NCI-H2227 (cell line): ENCODE measurements at regions not wholly inside any gene's neighbourhood (a gene's known extent, or its start where the extent isn't known, plus 50 kb on each side); places are given as distances from the start of the nearest gene placed in this dataset.

Source experiments
- DNase-seq: peaks from one replicate; lab custom pipeline; 2025; ENCODE audit not compliant: unreplicated experiment; lab: John Stamatoyannopoulos, UW

GRCh38 chr6:95352064-95352795 is 225.1 kb upstream of the MANEA start:
- DNase-seq: no peak

GRCh38 chr6:95354551-95354950 is 222.8 kb upstream of the MANEA start:
- no peak for DNase-seq

DNA sequence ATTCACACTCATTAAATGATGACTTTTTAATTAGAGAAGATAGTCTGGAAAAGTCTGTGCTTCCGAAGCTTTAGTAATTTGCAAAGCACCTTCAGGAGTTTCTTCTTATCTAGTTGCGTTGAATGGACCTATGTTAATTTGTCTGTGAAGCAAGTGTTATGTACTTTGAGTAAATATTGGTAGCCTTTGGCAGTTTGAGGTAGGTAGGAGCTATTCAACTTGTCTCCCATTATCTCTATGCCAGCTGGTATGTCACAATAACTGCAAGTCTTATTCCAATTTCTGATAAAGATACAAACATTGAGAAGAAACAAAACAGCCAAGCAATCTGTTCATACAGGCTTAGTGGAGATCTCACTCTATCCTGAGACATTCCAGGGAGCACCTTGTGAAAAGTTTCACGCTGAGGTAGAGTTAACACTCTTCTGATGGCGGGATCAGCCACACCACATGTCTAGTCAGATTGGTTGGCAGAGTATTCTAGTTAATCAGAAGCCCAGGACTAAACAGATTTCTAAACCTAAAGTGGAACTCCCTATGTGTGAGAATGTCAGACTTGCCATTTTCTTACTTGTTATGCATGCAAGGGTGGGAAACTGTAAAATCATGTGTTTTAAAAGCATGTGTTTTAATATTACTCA is 219.8 kb upstream of the MANEA start:
- no peak for DNase-seq

DNA sequence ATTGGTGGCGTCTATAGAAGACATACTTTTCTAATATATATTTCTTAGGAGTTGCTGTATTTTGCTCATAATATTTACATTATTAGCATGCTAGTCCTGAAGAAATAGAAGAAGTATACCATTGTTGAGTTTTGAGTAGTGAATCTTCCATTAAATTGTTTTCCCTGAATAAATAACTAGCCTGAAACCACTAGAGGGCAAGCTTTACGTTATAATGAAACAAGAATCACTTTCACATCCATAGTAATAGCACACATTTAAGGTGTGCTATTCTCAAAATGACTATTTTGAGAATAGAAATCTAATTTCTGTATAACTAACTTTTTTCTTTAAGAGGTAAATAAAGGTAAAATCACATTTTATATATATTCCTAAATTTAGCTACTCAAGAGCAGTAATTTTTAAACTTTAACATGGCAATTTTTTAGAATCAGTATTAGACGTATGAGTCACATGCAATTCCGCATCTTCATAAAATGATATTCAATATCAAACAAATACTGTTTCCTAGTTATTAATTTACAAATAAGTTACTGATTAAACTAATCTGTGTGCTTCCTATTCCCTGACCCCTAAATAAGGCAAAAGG is 213.2 kb upstream of the MANEA start:
- DNase-seq: peak; percentile 27

DNA sequence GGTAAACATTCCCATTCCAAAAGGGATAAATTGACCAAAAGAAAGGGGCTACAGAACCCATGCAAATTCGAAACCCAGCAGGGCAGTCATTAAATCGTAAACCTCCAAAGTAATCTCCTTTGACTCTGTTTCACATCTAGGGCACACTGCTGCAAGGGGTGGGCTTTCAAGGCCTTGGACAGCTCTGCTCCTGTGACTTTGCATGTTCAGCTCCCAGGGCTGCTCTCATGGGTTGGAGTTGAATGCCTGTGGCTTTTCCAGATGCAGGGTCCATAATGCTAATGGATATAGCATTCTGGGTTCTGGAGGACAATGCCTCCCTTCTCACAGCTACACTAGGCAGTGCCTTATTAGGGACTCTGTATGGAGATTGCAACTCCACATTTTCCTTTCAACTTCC is 211.9 kb upstream of the MANEA start:
- DNase-seq: no peak

GRCh38 chr6:95366414-95366813 is 210.9 kb upstream of the MANEA start:
- no peak for DNase-seq

GRCh38 chr6:95383878-95384277 is 193.5 kb upstream of the MANEA start:
- DNase-seq: no peak

- DNase-seq: no peak
These were observed 192.3 kb upstream of the MANEA start for GRCh38 chr6:95384988-95385387.

- no peak for DNase-seq
These were observed 189.5 kb upstream of the MANEA start for GRCh38 chr6:95387845-95388244.

DNA sequence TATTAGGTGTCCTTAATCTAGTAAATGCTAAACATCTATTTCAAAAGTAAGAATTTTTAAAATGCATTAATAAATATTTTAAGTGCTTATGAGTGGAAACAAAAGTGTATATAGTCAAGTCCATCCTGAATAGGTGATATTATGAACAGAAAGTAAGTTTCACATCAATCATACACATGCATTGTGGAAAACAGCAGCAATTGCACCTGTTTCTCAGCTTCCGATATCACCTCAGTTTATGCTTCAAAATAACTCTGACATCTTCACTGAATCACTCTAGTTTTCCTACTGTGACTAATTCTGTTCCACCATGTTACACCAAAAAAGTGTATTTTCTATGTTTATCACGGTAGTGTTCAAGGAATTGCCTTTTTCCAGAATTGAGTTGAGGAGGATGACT is 172.6 kb upstream of the MANEA start:
- no peak for DNase-seq

- DNase-seq: no peak
These were observed 169.2 kb upstream of the MANEA start for GRCh38 chr6:95408111-95408510.

DNA sequence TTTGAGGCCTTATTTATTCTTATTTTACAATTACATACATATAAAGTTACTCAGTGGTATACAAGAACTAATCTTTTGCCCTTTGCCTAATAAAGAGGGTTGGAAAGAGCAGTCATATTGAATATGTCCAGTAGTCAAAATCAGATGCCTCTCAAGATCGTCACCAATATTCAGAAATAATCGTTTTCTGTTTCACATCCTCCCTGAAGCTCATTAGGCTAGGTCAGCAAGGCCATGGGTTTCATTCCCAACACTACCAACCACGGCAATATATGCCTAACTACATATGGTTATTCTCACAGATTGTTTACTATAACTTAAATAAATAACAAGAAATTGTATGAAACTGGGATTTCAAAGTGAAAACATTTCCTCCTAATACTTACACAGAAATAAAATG is 167.2 kb upstream of the MANEA start:
- DNase-seq: no peak

- no peak for DNase-seq
These were observed 163.5 kb upstream of the MANEA start for GRCh38 chr6:95413789-95414188.

DNA sequence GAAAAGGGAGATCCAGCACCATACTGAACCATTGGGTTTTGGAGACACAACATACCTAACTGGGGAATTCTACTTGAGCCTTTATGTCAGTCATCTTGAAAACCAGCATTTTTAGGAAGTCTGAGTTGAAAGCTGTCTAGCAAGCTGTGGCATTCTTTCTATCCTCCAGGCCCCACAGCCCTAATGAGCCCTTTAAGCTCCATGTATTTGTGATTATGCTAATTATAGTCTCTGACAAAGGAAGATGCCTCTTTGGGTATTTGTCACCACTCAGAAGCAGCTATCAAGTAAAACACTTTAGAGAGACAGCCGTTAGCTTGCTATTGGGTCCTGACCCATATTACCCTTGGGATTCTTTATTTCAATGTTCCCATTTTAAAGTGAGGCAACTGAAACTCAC is 159.5 kb upstream of the MANEA start:
- DNase-seq: peak; percentile 9

DNA sequence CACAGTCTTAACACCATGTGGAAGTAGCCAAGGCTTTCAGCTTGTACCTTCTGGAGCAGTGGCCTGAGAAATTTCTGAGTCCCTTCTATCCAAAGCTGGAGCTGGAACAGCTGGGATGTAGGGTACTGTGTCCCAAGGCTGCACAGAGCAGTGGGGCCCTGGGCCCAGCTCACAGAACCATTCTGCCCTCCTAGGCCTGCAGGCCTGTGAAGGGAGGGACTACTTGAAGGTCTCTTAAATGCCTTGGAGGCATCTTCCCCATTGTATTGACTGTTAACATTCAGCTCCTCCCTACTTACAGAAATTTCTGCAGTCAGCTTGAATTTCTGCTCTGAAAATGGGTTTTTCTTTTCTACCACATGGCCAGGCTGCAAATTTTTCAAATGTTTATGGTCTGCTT is 156.5 kb upstream of the MANEA start:
- DNase-seq: no peak

- no peak for DNase-seq
These were observed 154.0 kb upstream of the MANEA start for GRCh38 chr6:95423331-95423730.

DNA sequence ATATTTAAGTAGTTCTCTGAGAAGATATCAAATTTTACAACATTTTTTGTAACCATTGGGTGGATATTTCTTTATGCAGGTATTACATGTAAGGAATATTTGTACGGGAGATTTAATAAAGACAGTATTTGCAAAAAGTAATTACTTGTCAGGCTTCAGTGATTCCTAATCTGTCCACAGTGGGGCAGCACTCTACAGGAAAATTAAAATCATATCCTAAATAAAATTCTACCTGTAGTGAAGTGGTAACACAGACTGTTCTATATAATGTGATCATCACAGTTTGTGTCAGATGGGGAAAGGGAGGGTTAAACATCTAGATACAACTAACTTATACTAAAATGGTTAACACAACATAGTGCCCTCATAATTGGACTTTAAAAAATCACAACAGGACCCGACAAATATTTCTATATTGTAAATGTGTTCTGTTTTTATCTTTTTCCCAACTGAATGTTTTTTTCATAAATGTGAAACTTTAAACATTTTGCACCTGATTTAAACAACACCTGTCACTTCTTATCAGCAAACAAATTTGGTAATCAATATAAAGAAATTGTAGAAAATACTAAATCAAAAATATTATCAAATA is 145.6 kb upstream of the MANEA start:
- peak; percentile 21 for DNase-seq

- no peak for DNase-seq
These were observed 137.6 kb upstream of the MANEA start for GRCh38 chr6:95439741-95440140.

GRCh38 chr6:95448208-95448607 is 129.1 kb upstream of the MANEA start:
- no peak for DNase-seq

- no peak for DNase-seq
These were observed 107.8 kb upstream of the MANEA start for GRCh38 chr6:95469511-95469910.

- no peak for DNase-seq
These were observed 98.4 kb upstream of the MANEA start for GRCh38 chr6:95478941-95479340.

DNA sequence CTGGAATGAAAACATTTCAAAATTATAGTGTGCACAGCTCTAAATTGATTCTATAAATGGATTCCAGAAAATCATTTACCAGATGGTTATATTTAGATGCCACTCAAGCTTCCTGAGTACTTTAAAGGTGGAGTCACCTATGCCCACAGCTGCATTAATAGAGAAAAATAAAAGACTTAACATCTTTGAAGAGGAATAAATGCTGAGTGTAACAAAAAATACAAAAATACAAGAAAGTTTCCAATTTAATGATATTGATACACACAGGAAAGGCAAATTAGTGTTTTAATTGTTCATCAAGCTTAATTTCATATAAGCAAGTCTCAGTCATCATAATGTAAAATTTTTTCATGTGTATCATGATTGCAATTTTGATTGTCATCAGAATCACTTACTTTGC is 89.5 kb upstream of the MANEA start:
- DNase-seq: no peak
